PC-9 (cell line): ENCODE measurements at regions not wholly inside any gene's neighbourhood (a gene's known extent, or its start where the extent isn't known, plus 50 kb on each side); places are given as distances from the start of the nearest gene placed in this dataset.

Source experiments
- CTCF ChIP-seq: fragments of 200-600 bp; sonication (generic); conservative IDR thresholded peaks from 2 replicates; pipeline ENCODE4 v1.6.1; 2017; ENCODE audit warnings: mixed run types, antibody characterized with exemption, mild to moderate bottlenecking, moderate library complexity
- EZH2 ChIP-seq: fragments of 200-600 bp; sonication (generic); IDR thresholded peaks from 2 replicates; pipeline ENCODE4 v1.8.0; 2017; ENCODE audit warnings: antibody characterized with exemption, low read depth

- no peak for TF ChIP-seq CTCF
- TF ChIP-seq EZH2, result no peak
These were observed 155.5 kb upstream of the SLC24A3 start for GRCh38 chr20:19056909-19057308.
